HUES64 (cell line): ENCODE measurements at regions not wholly inside any gene's neighbourhood (a gene's known extent, or its start where the extent isn't known, plus 50 kb on each side); places are given as distances from the start of the nearest gene placed in this dataset.

Source experiments
- H3K27ac ChIP-seq: 2 replicates; pipeline ENCODE4 v1.7.0; 2013; ENCODE audit warnings: low read depth, low read length, inconsistent platforms
- H3K27me3 ChIP-seq: 2 replicates; pipeline ENCODE4 v1.6.1; 2013; ENCODE audit warnings: mild to moderate bottlenecking, low read length; ENCODE audit not compliant: insufficient read depth
- H3K36me3 ChIP-seq: 2 replicates; pipeline ENCODE4 v1.6.1; 2013; ENCODE audit warnings: mild to moderate bottlenecking, low read length; ENCODE audit not compliant: insufficient read depth
- H3K4me1 ChIP-seq: 2 replicates; pipeline ENCODE4 v1.6.1; 2013; ENCODE audit warnings: mild to moderate bottlenecking, low read length, moderate library complexity; ENCODE audit not compliant: insufficient read depth
- H3K4me3 ChIP-seq: 2 replicates; pipeline ENCODE4 v1.5.1; 2013; ENCODE audit warnings: mild to moderate bottlenecking, low read length, moderate library complexity
- H3K9ac ChIP-seq: 2 replicates; pipeline ENCODE4 v1.6.1; 2013; ENCODE audit warnings: mild to moderate bottlenecking, low read depth, low read length
- H3K9me3 ChIP-seq: 2 replicates; pipeline ENCODE4 v1.6.1; 2013; ENCODE audit warnings: low read depth, low read length; ENCODE audit not compliant: insufficient read depth
- WGBS: fragments of 150-250, 120-280 bp; methylation state at CpG from one replicate; pipeline ENCODE4 v1.1.7; 2013; ENCODE audit warnings: missing lambda C conversion rate; 5-methylcytosine and 5-hydroxymethylcytosine counted together

- Histone ChIP-seq H3K27ac (no peak overlapping the region), H3K9ac (peak overlapping the region; percentile 85), H3K9me3 (no peaks in the 10 kb centered on the region), H3K4me1 (peaks cover 2% of the 10 kb centered on the region; the same call in 1 of the 2 replicates), H3K36me3 (no peaks in the 10 kb centered on the region), H3K4me3 (peak overlapping the region; percentile 76), H3K27me3 (no peaks in the 10 kb centered on the region)
- under 1% methylated on average over 54 of the region's 54 CpGs for WGBS
These were observed 362.9 kb upstream of the AMELY start for GRCh38 chrY:7274369-7274913.

GRCh38 chrY:7273587-7274203 lies 362.1 kb upstream of the AMELY start:
- under 1% methylated on average over 65 of the region's 65 CpGs for WGBS
- H3K9me3 ChIP-seq, result no peaks in the 10 kb centered on the region
- no peaks in the 10 kb centered on the region for H3K36me3 ChIP-seq
- H3K27me3 ChIP-seq, result no peaks in the 10 kb centered on the region
- H3K9ac ChIP-seq, result peak overlapping the region; percentile 85
- peak overlapping the region; percentile 76 for H3K4me3 ChIP-seq
- H3K27ac ChIP-seq, result 0 out of 2 replicates have a peak overlapping the region, but pooled peaks have one; percentile 41
- no peaks in the 10 kb centered on the region for H3K4me1 ChIP-seq

GRCh38 chrY:7272556-7273195 lies 361.1 kb upstream of the AMELY start:
- Histone ChIP-seq H3K9ac (0 out of 2 replicates have a peak overlapping the region, but pooled peaks have one; percentile 19), H3K9me3 (no peaks in the 10 kb centered on the region), H3K4me3 (peak overlapping the region; percentile 76), H3K27me3 (no peaks in the 10 kb centered on the region), H3K36me3 (no peaks in the 10 kb centered on the region), H3K4me1 (no peaks in the 10 kb centered on the region), H3K27ac (no peak overlapping the region; the same call in 1 of the 2 replicates)
- 3% methylated on average over 21 of the region's 24 CpGs for WGBS

GRCh38 chrY:7263773-7264172 lies 352.2 kb upstream of the AMELY start:
- WGBS, result 95% methylated on average over 29 of the region's 29 CpGs
- no peaks in the 10 kb centered on the region for H3K9me3 ChIP-seq

GRCh38 chrY:7262531-7262930 lies 351.0 kb upstream of the AMELY start:
- no peaks in the 10 kb centered on the region for H3K36me3 ChIP-seq
- no peak overlapping the region for H3K9ac ChIP-seq
- H3K27ac ChIP-seq, result no peak overlapping the region
- H3K27me3 ChIP-seq, result no peaks in the 10 kb centered on the region
- no peaks in the 10 kb centered on the region for H3K4me1 ChIP-seq
- H3K9me3 ChIP-seq, result no peaks in the 10 kb centered on the region
- 95% methylated on average over 3 of the region's 4 CpGs for WGBS
- no peak overlapping the region for H3K4me3 ChIP-seq

More at GRCh38 chrY:7263773-7264172, 352.2 kb upstream of the AMELY start:
- H3K4me3 ChIP-seq, result no peak overlapping the region
- H3K9ac ChIP-seq, result no peak overlapping the region
- no peaks in the 10 kb centered on the region for H3K36me3 ChIP-seq
- H3K4me1 ChIP-seq, result no peaks in the 10 kb centered on the region
- no peaks in the 10 kb centered on the region for H3K27me3 ChIP-seq
- H3K27ac ChIP-seq, result no peak overlapping the region

- Histone ChIP-seq H3K27me3 (no peaks in the 10 kb centered on the region), H3K36me3 (no peaks in the 10 kb centered on the region), H3K9ac (no peak overlapping the region), H3K27ac (no peak overlapping the region), H3K9me3 (no peaks in the 10 kb centered on the region), H3K4me3 (no peak overlapping the region), H3K4me1 (no peaks in the 10 kb centered on the region)
- WGBS, result 85% methylated on average over 6 of the region's 6 CpGs
These were observed 349.7 kb upstream of the AMELY start for GRCh38 chrY:7261254-7261653.

GRCh38 chrY:7240101-7240500 lies 328.5 kb upstream of the AMELY start:
- 90% methylated on average over 5 of the region's 6 CpGs for WGBS
- Histone ChIP-seq H3K4me1 (no peaks in the 10 kb centered on the region), H3K36me3 (no peaks in the 10 kb centered on the region), H3K27me3 (no peaks in the 10 kb centered on the region), H3K9me3 (no peaks in the 10 kb centered on the region), H3K4me3 (no peak overlapping the region), H3K27ac (no peak overlapping the region), H3K9ac (no peak overlapping the region)

- 95% methylated on average over 4 of the region's 5 CpGs for WGBS
- Histone ChIP-seq H3K36me3 (no peaks in the 10 kb centered on the region), H3K4me3 (no peak overlapping the region), H3K27ac (no peak overlapping the region), H3K9ac (no peak overlapping the region), H3K27me3 (no peaks in the 10 kb centered on the region), H3K9me3 (no peaks in the 10 kb centered on the region), H3K4me1 (no peaks in the 10 kb centered on the region)
These were observed 300.4 kb upstream of the AMELY start for GRCh38 chrY:7211971-7212370.

GRCh38 chrY:7204456-7204855 lies 292.9 kb upstream of the AMELY start:
- no peak overlapping the region for H3K4me3 ChIP-seq
- no peaks in the 10 kb centered on the region for H3K27me3 ChIP-seq
- H3K36me3 ChIP-seq, result no peaks in the 10 kb centered on the region
- H3K4me1 ChIP-seq, result no peaks in the 10 kb centered on the region
- H3K27ac ChIP-seq, result no peak overlapping the region
- no peaks in the 10 kb centered on the region for H3K9me3 ChIP-seq
- H3K9ac ChIP-seq, result no peak overlapping the region
- 89% methylated on average over 4 of the region's 4 CpGs for WGBS

- H3K9ac ChIP-seq, result no peak overlapping the region
- no peaks in the 10 kb centered on the region for H3K36me3 ChIP-seq
- H3K27ac ChIP-seq, result no peak overlapping the region
- no peak overlapping the region for H3K4me3 ChIP-seq
- no peaks in the 10 kb centered on the region for H3K27me3 ChIP-seq
- peaks cover 19% of the 10 kb centered on the region for H3K9me3 ChIP-seq
- H3K4me1 ChIP-seq, result no peaks in the 10 kb centered on the region
These were observed 271.0 kb upstream of the AMELY start for GRCh38 chrY:7182591-7182990.

GRCh38 chrY:7177631-7178030 lies 266.1 kb upstream of the AMELY start:
- H3K4me1 ChIP-seq, result no peaks in the 10 kb centered on the region
- peaks cover 1% of the 10 kb centered on the region; the same call in 1 of the 2 replicates for H3K9me3 ChIP-seq
- H3K36me3 ChIP-seq, result no peaks in the 10 kb centered on the region
- no peak overlapping the region for H3K27ac ChIP-seq
- no peak overlapping the region for H3K4me3 ChIP-seq
- WGBS, result 86% methylated on average over 4 of the region's 5 CpGs
- no peaks in the 10 kb centered on the region for H3K27me3 ChIP-seq
- no peak overlapping the region for H3K9ac ChIP-seq
